ENCODE measurements at regions not wholly inside any gene's neighbourhood (a gene's known extent, or its start where the extent isn't known, plus 50 kb on each side); places are given as distances from the start of the nearest gene placed in this dataset.

DNA sequence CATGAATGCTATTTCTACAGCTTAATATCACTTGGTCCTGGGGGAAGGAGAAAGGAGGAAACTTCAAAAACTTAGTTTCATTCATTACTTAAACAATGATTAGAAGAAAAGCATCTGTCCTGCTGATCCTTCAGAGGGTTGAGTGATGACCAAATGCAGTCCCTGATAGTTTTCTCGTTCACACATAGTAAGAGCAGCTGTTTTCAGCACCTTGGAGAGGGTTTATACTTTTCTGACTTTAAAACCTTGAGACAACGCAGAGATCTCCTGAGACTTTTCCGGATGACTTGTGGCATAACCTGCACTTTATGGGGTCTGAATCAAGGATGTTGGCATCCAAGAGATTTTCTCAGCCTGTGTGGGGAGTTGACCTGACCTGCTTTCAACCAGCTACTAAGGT is 94.0 kb upstream of the KCND3 start:
- TF ChIP-seq MAZ (IDR thresholded peaks at IDR 0.05; ENCODE audit: borderline replicate concordance, low read depth, low read length): no peak
- no peak for TF ChIP-seq SMC3 (IDR thresholded peaks at IDR 0.05; ENCODE audit: low read depth, low read length)
- TF ChIP-seq MAFK (IDR thresholded peaks at IDR 0.05; ENCODE audit: low read depth, low read length): no peak
- no peak for TF ChIP-seq CEBPB (IDR thresholded peaks at IDR 0.05; ENCODE audit: low read depth, low read length)
- TF ChIP-seq MXI1 (IDR thresholded peaks at IDR 0.05; ENCODE audit: borderline replicate concordance, low read depth, low read length): no peak
- no peak for TF ChIP-seq POLR2A (IDR thresholded peaks at IDR 0.05; ENCODE audit: low read depth, low read length)
- no peak for TF ChIP-seq BHLHE40 (IDR thresholded peaks at IDR 0.05; ENCODE audit: low read depth, low read length)
- ATAC-seq (ENCODE audit: low read depth) (peak; percentile 62), DNase-seq (peak; percentile 15)
- in situ Hi-C loops (cut with MboI; ENCODE audit: low sequenced_read_pairs) (no loop called here), dilution Hi-C loops (cut with HindIII; ENCODE audit: low sequenced_read_pairs, unreplicated experiment) (no loop called here), intact Hi-C loops (cut with micrococcal nuclease) (no loop called here)
- no peak overlapping the region for H4K91ac ChIP-seq (ENCODE audit: insufficient read depth, low read depth, low read length)
- no peaks in the 10 kb centered on the region for H4K20me1 ChIP-seq (ENCODE audit: insufficient read depth, low read length)
- H2AK9ac ChIP-seq (replicated peaks; ENCODE audit: low read depth, low read length, poor library complexity): no peak overlapping the region
- H3K79me1 ChIP-seq (ENCODE audit: low read depth in 1 of 2, low read length in 2 of 2): no peaks in the 10 kb centered on the region
- H3K9me1 ChIP-seq (ENCODE audit: insufficient read depth, low read length): no peaks in the 10 kb centered on the region
- no peak overlapping the region for H2BK20ac ChIP-seq (ENCODE audit: low read depth, low read length)
- no peak overlapping the region for H4K8ac ChIP-seq (ENCODE audit: low read depth in 2 of 2, low read length in 2 of 2)
- H2BK120ac ChIP-seq (ENCODE audit: low read depth, low read length): no peak overlapping the region
- no peak overlapping the region for H3K4me2 ChIP-seq (ENCODE audit: low read depth, low read length)
- BruUV-seq (replicated peaks): no TSS peak
- H3K4ac ChIP-seq (ENCODE audit: low read depth, low read length): no peak overlapping the region
- no peak overlapping the region for H2BK15ac ChIP-seq (ENCODE audit: low read depth, low read length)
- H3K56ac ChIP-seq (ENCODE audit: extremely low read depth, insufficient read depth, low read length): no peak overlapping the region
- no peak overlapping the region for H3K9ac ChIP-seq (ENCODE audit: low read depth, low read length)
- no peak overlapping the region for H3K18ac ChIP-seq (ENCODE audit: low read depth, low read length)
- no peak overlapping the region for H3K23ac ChIP-seq (ENCODE audit: low read depth, low read length)
- H3K14ac ChIP-seq (replicated peaks; ENCODE audit: low read depth, low read length): no peak overlapping the region
- H3K36me3 ChIP-seq (ENCODE audit: control insufficient read depth, insufficient read depth, low read length): no peaks in the 10 kb centered on the region
- H3K4me1 ChIP-seq (ENCODE audit: control insufficient read depth, insufficient read depth, low read length): no peaks in the 10 kb centered on the region
- H2AK5ac ChIP-seq (ENCODE audit: low read depth, low read length): no peak overlapping the region
- H3K9me3 ChIP-seq (ENCODE audit: control insufficient read depth, insufficient read depth, low read length): no peaks in the 10 kb centered on the region
- no peak overlapping the region for H2AFZ ChIP-seq (replicated peaks; ENCODE audit: low read length, poor library complexity)
- no peak overlapping the region for H3K27ac ChIP-seq (ENCODE audit: insufficient read depth, low read length)
- no peak overlapping the region for H2BK5ac ChIP-seq (ENCODE audit: low read depth, low read length, poor library complexity, severe bottlenecking)
- H4K5ac ChIP-seq (ENCODE audit: low read depth, low read length): no peak overlapping the region
- CTCF ChIA-PET: no interaction called here
- WGBS, 2 experiments (ENCODE audit: extremely low coverage in 2 of 2, insufficient read length in 1 of 2): 20% methylated on average over 1 of the region's 3 CpGs; no CpG with 5 or more reads in 1 of the 2 experiments
- H3K4me3 ChIP-seq (ENCODE audit: insufficient read depth, low read depth, low read length): no peak overlapping the region
- no peaks in the 10 kb centered on the region for H3K27me3 ChIP-seq (ENCODE audit: control insufficient read depth, insufficient read depth, low read length)
- POLR2A ChIA-PET (ENCODE audit: unreplicated experiment): no interaction called here
